GM23338 (cell line): ENCODE measurements at regions not wholly inside any gene's neighbourhood (a gene's known extent, or its start where the extent isn't known, plus 50 kb on each side); places are given as distances from the start of the nearest gene placed in this dataset.

Experiments used
- ATAC-seq: fragments of 200-7000 bp; cut with Tn5 transposase; 3 replicates; pipeline ENCODE4 v1.9.1; 2020
- DNase-seq: peaks from one replicate; pipeline ENCODE4 v3.0.0-alpha.2; 2015; ENCODE audit warnings: low spot score
- H2AFZ ChIP-seq: fragments of 200-600 bp; sonication (generic); 2 replicates; pipeline ENCODE4 v1.8.0; 2016; ENCODE audit warnings: antibody characterized with exemption, mild to moderate bottlenecking, moderate library complexity
- H3F3A ChIP-seq: fragments of 200-600 bp; sonication (generic); replicated peaks from 2 replicates; pipeline ENCODE4 v1.8.0; 2017; ENCODE audit warnings: antibody characterized with exemption, mixed run types, low read depth
- H3K27ac ChIP-seq: fragments of 200-600 bp; sonication (generic); 2 replicates; pipeline ENCODE4 v1.6.1; 2016; ENCODE audit warnings: low read depth
- H3K27me3 ChIP-seq: fragments of 200-600 bp; sonication (generic); 2 replicates; pipeline ENCODE4 v1.8.0; 2016; ENCODE audit warnings: mild to moderate bottlenecking, mixed run types, moderate library complexity; ENCODE audit not compliant: insufficient read depth
- H3K36me3 ChIP-seq: fragments of 200-600 bp; sonication (generic); 2 replicates; pipeline ENCODE4 v1.8.0; 2016; ENCODE audit warnings: mild to moderate bottlenecking; ENCODE audit not compliant: insufficient read depth
- H3K4me1 ChIP-seq: fragments of 200-600 bp; sonication (generic); 2 replicates; pipeline ENCODE4 v1.8.0; 2016; ENCODE audit warnings: mild to moderate bottlenecking, moderate library complexity; ENCODE audit not compliant: insufficient read depth
- H3K4me2 ChIP-seq: fragments of 200-600 bp; sonication (generic); 2 replicates; pipeline ENCODE4 v1.7.1; 2017; ENCODE audit warnings: mixed run types
- H3K4me3 ChIP-seq: fragments of 200-600 bp; sonication (generic); 2 replicates; pipeline ENCODE4 v1.6.1; 2016; ENCODE audit warnings: mixed run types
- H3K79me2 ChIP-seq: fragments of 200-600 bp; sonication (generic); replicated peaks from 2 replicates; pipeline ENCODE4 v1.8.0; 2017; ENCODE audit warnings: mild to moderate bottlenecking; ENCODE audit not compliant: insufficient read depth
- H3K9me2 ChIP-seq: fragments of 200-600 bp; sonication (generic); 2 replicates; pipeline ENCODE4 v1.8.0; 2017; ENCODE audit not compliant: insufficient read depth
- H4K20me1 ChIP-seq: fragments of 200-600 bp; sonication (generic); replicated peaks from 2 replicates; pipeline ENCODE4 v1.8.0; 2017; ENCODE audit warnings: mild to moderate bottlenecking; ENCODE audit not compliant: insufficient read depth
- H3K27ac Mint-ChIP-seq: 2 replicates; pipeline ENCODE4 v1.8.0; 2020; ENCODE audit warnings: inconsistent platforms, mild to moderate bottlenecking, moderate library complexity, mixed read lengths
- H3K27me3 Mint-ChIP-seq: 3 replicates; pipeline ENCODE4 v1.8.0; 2022; ENCODE audit warnings: low read depth, mild to moderate bottlenecking, moderate library complexity, mixed read lengths, inconsistent platforms; ENCODE audit not compliant: insufficient read depth, poor library complexity
- H3K36me3 Mint-ChIP-seq: 3 replicates; pipeline ENCODE4 v1.8.0; 2021; ENCODE audit warnings: low read depth, mild to moderate bottlenecking, inconsistent platforms, moderate library complexity, mixed read lengths
- H3K4me1 Mint-ChIP-seq: 3 replicates; pipeline ENCODE4 v1.8.0; 2020; ENCODE audit warnings: mild to moderate bottlenecking, inconsistent platforms, mixed read lengths
- H3K4me3 Mint-ChIP-seq: 3 replicates; pipeline ENCODE4 v1.8.0; 2021; ENCODE audit warnings: moderate library complexity, mild to moderate bottlenecking, inconsistent platforms, mixed read lengths
- H3K9me3 Mint-ChIP-seq: 3 replicates; pipeline ENCODE4 v1.8.0; 2020; ENCODE audit warnings: moderate library complexity, mild to moderate bottlenecking, inconsistent platforms, mixed read lengths
- CREB1 ChIP-seq: fragments of 250-450 bp; sonication (Bioruptor Pico); IDR thresholded peaks from 2 replicates; pipeline ENCODE4 v1.5.0; 2020; ENCODE audit warnings: low read depth, mild to moderate bottlenecking, moderate library complexity
- CTCF ChIP-seq, 2 experiments: fragments of 200-600 bp in 1 of 2; sonication (generic) in 1 of 2; conservative IDR thresholded peaks; 2 replicates each; pipeline versions ENCODE4 v1.5.1 to v1.6.1; 2016 to 2017; ENCODE audit warnings: antibody characterized with exemption in 2 of 2, low read depth in 2 of 2, mild to moderate bottlenecking in 2 of 2, moderate library complexity in 1 of 2
- ETS1 ChIP-seq: IDR thresholded peaks from 2 replicates; pipeline ENCODE4 v1.6.1; 2016; ENCODE audit warnings: antibody characterized with exemption
- JUNB ChIP-seq: IDR thresholded peaks from one replicate; pipeline ENCODE4 v1.6.1; 2016; ENCODE audit warnings: antibody characterized with exemption; ENCODE audit not compliant: unreplicated experiment
- REST ChIP-seq: IDR thresholded peaks from one replicate; pipeline ENCODE4 v1.6.1; 2018; ENCODE audit warnings: antibody characterized with exemption; ENCODE audit not compliant: unreplicated experiment
- STAT1 ChIP-seq: IDR thresholded peaks from one replicate; pipeline ENCODE4 v1.6.1; 2016; ENCODE audit warnings: antibody characterized with exemption; ENCODE audit not compliant: unreplicated experiment
- ZNF114 ChIP-seq: fragments of 250-450 bp; sonication (Bioruptor Pico); IDR thresholded peaks from 2 replicates; pipeline ENCODE4 v1.5.0; 2020; ENCODE audit warnings: mild to moderate bottlenecking, moderate library complexity
- TF ChIP-seq, protein P1 (sequence below): fragments of 250-450 bp; sonication (Bioruptor Pico); IDR thresholded peaks from 2 replicates; pipeline ENCODE4 v1.5.0; 2020; ENCODE audit warnings: mild to moderate bottlenecking, moderate library complexity

DNA sequence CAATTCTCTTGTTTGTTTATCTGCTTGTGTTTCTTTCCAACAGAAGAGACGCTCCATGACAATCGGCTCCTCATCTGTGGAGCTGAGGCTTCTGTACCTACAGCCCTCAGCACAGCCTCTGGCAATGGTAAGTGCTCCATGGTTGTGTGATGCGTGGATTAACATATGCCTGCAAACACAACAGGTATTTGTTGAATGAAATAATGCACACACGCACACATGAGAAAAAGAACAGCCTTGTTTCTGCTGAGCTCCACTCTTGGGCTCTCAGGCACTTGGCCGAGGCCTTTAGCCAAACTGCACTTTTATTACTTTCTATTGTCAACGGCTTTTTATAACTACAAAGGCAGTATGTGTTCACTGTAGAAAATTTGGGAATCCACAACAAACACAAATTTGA, 120.4 kb upstream of the TMCC3 start:
- H3K4me2 ChIP-seq, result no peak overlapping the region
- H3K4me1 Mint-ChIP-seq, result peaks cover 35% of the 10 kb centered on the region
- no peaks in the 10 kb centered on the region for H3K27me3 ChIP-seq
- H3K27ac Mint-ChIP-seq, result no peak overlapping the region
- H3K79me2 ChIP-seq, result no peaks in the 10 kb centered on the region
- peak; percentile 56 for ATAC-seq
- H3K4me1 ChIP-seq, result peaks cover 29% of the 10 kb centered on the region
- H4K20me1 ChIP-seq, result no peaks in the 10 kb centered on the region
- no peak for TF ChIP-seq CTCF (conservative IDR thresholded peaks at IDR 0.05; ENCODE audit: low read depth in 2 of 2)
- TF ChIP-seq, protein P1, sequence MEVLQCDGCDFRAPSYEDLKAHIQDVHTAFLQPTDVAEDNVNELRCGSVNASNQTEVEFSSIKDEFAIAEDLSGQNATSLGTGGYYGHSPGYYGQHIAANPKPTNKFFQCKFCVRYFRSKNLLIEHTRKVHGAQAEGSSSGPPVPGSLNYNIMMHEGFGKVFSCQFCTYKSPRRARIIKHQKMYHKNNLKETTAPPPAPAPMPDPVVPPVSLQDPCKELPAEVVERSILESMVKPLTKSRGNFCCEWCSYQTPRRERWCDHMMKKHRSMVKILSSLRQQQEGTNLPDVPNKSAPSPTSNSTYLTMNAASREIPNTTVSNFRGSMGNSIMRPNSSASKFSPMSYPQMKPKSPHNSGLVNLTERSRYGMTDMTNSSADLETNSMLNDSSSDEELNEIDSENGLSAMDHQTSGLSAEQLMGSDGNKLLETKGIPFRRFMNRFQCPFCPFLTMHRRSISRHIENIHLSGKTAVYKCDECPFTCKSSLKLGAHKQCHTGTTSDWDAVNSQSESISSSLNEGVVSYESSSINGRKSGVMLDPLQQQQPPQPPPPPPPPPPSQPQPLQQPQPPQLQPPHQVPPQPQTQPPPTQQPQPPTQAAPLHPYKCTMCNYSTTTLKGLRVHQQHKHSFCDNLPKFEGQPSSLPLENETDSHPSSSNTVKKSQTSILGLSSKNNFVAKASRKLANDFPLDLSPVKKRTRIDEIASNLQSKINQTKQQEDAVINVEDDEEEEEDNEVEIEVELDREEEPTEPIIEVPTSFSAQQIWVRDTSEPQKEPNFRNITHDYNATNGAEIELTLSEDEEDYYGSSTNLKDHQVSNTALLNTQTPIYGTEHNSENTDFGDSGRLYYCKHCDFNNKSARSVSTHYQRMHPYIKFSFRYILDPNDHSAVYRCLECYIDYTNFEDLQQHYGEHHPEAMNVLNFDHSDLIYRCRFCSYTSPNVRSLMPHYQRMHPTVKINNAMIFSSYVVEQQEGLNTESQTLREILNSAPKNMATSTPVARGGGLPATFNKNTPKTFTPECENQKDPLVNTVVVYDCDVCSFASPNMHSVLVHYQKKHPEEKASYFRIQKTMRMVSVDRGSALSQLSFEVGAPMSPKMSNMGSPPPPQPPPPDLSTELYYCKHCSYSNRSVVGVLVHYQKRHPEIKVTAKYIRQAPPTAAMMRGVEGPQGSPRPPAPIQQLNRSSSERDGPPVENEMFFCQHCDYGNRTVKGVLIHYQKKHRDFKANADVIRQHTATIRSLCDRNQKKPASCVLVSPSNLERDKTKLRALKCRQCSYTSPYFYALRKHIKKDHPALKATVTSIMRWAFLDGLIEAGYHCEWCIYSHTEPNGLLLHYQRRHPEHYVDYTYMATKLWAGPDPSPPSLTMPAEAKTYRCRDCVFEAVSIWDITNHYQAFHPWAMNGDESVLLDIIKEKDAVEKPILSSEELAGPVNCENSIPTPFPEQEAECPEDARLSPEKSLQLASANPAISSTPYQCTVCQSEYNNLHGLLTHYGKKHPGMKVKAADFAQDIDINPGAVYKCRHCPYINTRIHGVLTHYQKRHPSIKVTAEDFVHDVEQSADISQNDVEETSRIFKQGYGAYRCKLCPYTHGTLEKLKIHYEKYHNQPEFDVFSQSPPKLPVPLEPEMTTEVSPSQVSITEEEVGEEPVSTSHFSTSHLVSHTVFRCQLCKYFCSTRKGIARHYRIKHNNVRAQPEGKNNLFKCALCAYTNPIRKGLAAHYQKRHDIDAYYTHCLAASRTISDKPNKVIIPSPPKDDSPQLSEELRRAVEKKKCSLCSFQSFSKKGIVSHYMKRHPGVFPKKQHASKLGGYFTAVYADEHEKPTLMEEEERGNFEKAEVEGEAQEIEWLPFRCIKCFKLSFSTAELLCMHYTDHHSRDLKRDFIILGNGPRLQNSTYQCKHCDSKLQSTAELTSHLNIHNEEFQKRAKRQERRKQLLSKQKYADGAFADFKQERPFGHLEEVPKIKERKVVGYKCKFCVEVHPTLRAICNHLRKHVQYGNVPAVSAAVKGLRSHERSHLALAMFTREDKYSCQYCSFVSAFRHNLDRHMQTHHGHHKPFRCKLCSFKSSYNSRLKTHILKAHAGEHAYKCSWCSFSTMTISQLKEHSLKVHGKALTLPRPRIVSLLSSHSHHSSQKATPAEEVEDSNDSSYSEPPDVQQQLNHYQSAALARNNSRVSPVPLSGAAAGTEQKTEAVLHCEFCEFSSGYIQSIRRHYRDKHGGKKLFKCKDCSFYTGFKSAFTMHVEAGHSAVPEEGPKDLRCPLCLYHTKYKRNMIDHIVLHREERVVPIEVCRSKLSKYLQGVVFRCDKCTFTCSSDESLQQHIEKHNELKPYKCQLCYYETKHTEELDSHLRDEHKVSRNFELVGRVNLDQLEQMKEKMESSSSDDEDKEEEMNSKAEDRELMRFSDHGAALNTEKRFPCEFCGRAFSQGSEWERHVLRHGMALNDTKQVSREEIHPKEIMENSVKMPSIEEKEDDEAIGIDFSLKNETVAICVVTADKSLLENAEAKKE, result no peak
- TF ChIP-seq STAT1, result no peak
- TF ChIP-seq CREB1 (CRISPR knock-in tag), result no peak
- TF ChIP-seq REST, result no peak
- no peak for TF ChIP-seq ZNF114 (CRISPR knock-in tag)
- TF ChIP-seq JUNB, result no peak
- TF ChIP-seq ETS1, result no peak
- H3K9me2 ChIP-seq, result no peaks in the 10 kb centered on the region
- no peaks in the 10 kb centered on the region for H3K9me3 Mint-ChIP-seq
- no peak overlapping the region for H3K27ac ChIP-seq
- H3F3A ChIP-seq, result no peaks in the 10 kb centered on the region
- no peaks in the 10 kb centered on the region for H3K36me3 Mint-ChIP-seq
- H3K4me3 ChIP-seq, result no peak overlapping the region
- no peak overlapping the region for H3K4me3 Mint-ChIP-seq
- peaks cover 5% of the 10 kb centered on the region for H3K27me3 Mint-ChIP-seq
- H2AFZ ChIP-seq, result no peak overlapping the region
- H3K36me3 ChIP-seq, result no peaks in the 10 kb centered on the region
- DNase-seq, result no peak
